Gastroesophageal sphincter (tissue), 4 donors: ENCODE measurements at regions not wholly inside any gene's neighbourhood (a gene's known extent, or its start where the extent isn't known, plus 50 kb on each side); places are given as distances from the start of the nearest gene placed in this dataset.

Experiments
- ATAC-seq: fragments of 150-250 bp; one replicate; pipeline ENCODE4 v1.9.1; 2016; ENCODE audit warnings: mild to moderate bottlenecking, moderate library complexity
- H3K27ac ChIP-seq, 4 donors: fragments of 200-600 bp; sonication (generic) in 3 of 4; 1 replicate in 3 of 4; 2 replicates in 1 of 4; pipeline ENCODE4 v1.5.1; 2016 to 2019
- H3K27me3 ChIP-seq: fragments of 200-600 bp; sonication (generic); one replicate; pipeline ENCODE4 v1.5.1; 2019
- H3K36me3 ChIP-seq, 2 donors: fragments of 200-600 bp; sonication (generic); one replicate each; pipeline ENCODE4 v1.5.1; 2019; ENCODE audit warnings: control low read depth in 1 of 2
- H3K4me1 ChIP-seq, 3 donors: fragments of 200-600 bp; sonication (generic); 1 replicate in 2 of 3; 2 replicates in 1 of 3; pipeline ENCODE4 v1.5.1; 2016 to 2019; ENCODE audit warnings: control low read depth in 2 of 3
- H3K4me3 ChIP-seq, 2 donors: fragments of 200-600 bp; sonication (generic); one replicate each; pipeline ENCODE4 v1.5.1; 2019; ENCODE audit warnings: mild to moderate bottlenecking in 1 of 2, moderate library complexity in 1 of 2
- H3K9me3 ChIP-seq, 3 donors: fragments of 200-600 bp; sonication (generic); one replicate each; pipeline ENCODE4 v1.5.1; 2017 to 2019; ENCODE audit warnings: control low read depth in 2 of 3
- CTCF ChIP-seq, 4 experiments: fragments of 200-600 bp in 2 of 4; fragments of 450-650 bp in 2 of 4; sonication (generic) in 1 of 4; IDR thresholded peaks; one replicate each; pipeline ENCODE4 v1.5.1; 2017 to 2019; ENCODE audit warnings: antibody characterized with exemption in 4 of 4, mild to moderate bottlenecking in 2 of 4, moderate library complexity in 2 of 4
- EP300 ChIP-seq: sonication (generic); formaldehyde crosslinking; IDR thresholded peaks from one replicate; pipeline ENCODE4 v1.6.1; 2017; ENCODE audit warnings: antibody characterized with exemption, mild to moderate bottlenecking
- POLR2A ChIP-seq, 2 donors: fragments of 450-650 bp; IDR thresholded peaks; one replicate each; pipeline ENCODE4 v1.6.1; 2017; ENCODE audit warnings: antibody characterized with exemption in 2 of 2, mild to moderate bottlenecking in 2 of 2, moderate library complexity in 1 of 2
- POLR2AphosphoS5 ChIP-seq: sonication (generic); formaldehyde crosslinking; IDR thresholded peaks from one replicate; pipeline ENCODE4 v1.6.1; 2017; ENCODE audit warnings: antibody characterized with exemption
- WGBS, 2 donors: methylation state at CpG; one replicate each; pipeline ENCODE4 v1.1.5; 2018; ENCODE audit warnings: low coverage in 1 of 2; 5-methylcytosine and 5-hydroxymethylcytosine counted together

- Histone ChIP-seq H3K27ac (no peak overlapping the region), H3K4me3 (no peak overlapping the region), H3K4me1 (no peaks in the 10 kb centered on the region), H3K27me3 (peaks cover 77% of the 10 kb centered on the region), H3K36me3 (no peaks in the 10 kb centered on the region), H3K9me3 (peaks cover 0 to 8% (median 0%) of the 10 kb centered on the region in 3 donors)
- TF ChIP-seq POLR2A (IDR thresholded peaks at IDR 0.05) (no peak), CTCF (IDR thresholded peaks at IDR 0.05) (no peak), POLR2AphosphoS5 (no peak), EP300 (no peak)
- 78 to 84% methylated on average over 2 to 8 of the region's 10 CpGs for WGBS, 2 donors
- ATAC-seq: no peak
These were observed 298.1 kb downstream of the FOXL1 start for GRCh38 chr16:86876499-86876898.

GRCh38 chr16:86877108-86877507 lies 298.8 kb downstream of the FOXL1 start:
- ATAC-seq: no peak
- no peak overlapping the region for H3K27ac ChIP-seq
- no peaks in the 10 kb centered on the region for H3K36me3 ChIP-seq
- H3K4me1 ChIP-seq: peaks cover 0 to 2% (median 0%) of the 10 kb centered on the region in 3 donors
- H3K9me3 ChIP-seq: peaks cover 0 to 8% (median 0%) of the 10 kb centered on the region in 3 donors
- no peak for TF ChIP-seq EP300
- H3K27me3 ChIP-seq: peaks cover 81% of the 10 kb centered on the region
- no peak overlapping the region for H3K4me3 ChIP-seq
- WGBS, 2 donors: 56 to 75% methylated on average over 7 to 10 of the region's 10 CpGs

- Histone ChIP-seq H3K27ac (no peak overlapping the region), H3K36me3 (no peaks in the 10 kb centered on the region), H3K4me1 (peaks cover 0 to 9% (median 0%) of the 10 kb centered on the region in 3 donors), H3K4me3 (no peak overlapping the region), H3K9me3 (peaks cover 0 to 5% (median 0%) of the 10 kb centered on the region in 3 donors), H3K27me3 (peaks cover 81% of the 10 kb centered on the region)
- WGBS, 2 donors: 40% methylated on average over 2 of the region's 2 CpGs; no CpG with 5 or more reads in 1 of the 2 donors
- TF ChIP-seq EP300 (no peak), POLR2A (IDR thresholded peaks at IDR 0.05) (no peak), POLR2AphosphoS5 (no peak), CTCF (IDR thresholded peaks at IDR 0.05) (no peak)
- no peak for ATAC-seq
These were observed 299.5 kb downstream of the FOXL1 start for GRCh38 chr16:86877835-86878234.

GRCh38 chr16:86878236-86879080 lies 300.1 kb downstream of the FOXL1 start:
- WGBS, 2 donors: 33 to 52% methylated on average over 5 to 8 of the region's 38 CpGs
- Histone ChIP-seq H3K27ac (no peak overlapping the region), H3K36me3 (no peaks in the 10 kb centered on the region), H3K4me3 (no peak overlapping the region), H3K9me3 (no peaks in the 10 kb centered on the region), H3K4me1 (peaks cover 0 to 11% (median 0%) of the 10 kb centered on the region in 3 donors), H3K27me3 (peaks cover 75% of the 10 kb centered on the region)
- no peak for TF ChIP-seq EP300
- TF ChIP-seq CTCF (IDR thresholded peaks at IDR 0.05): no peak
- TF ChIP-seq POLR2A (IDR thresholded peaks at IDR 0.05): no peak
- no peak for TF ChIP-seq POLR2AphosphoS5
- ATAC-seq: no peak

GRCh38 chr16:86879268-86879667 lies 300.9 kb downstream of the FOXL1 start:
- no peak for ATAC-seq
- Histone ChIP-seq H3K4me3 (no peak overlapping the region), H3K27me3 (peaks cover 75% of the 10 kb centered on the region), H3K36me3 (no peaks in the 10 kb centered on the region), H3K4me1 (peaks cover 0 to 11% (median 0%) of the 10 kb centered on the region in 3 donors), H3K27ac (no peak overlapping the region), H3K9me3 (no peaks in the 10 kb centered on the region)
- TF ChIP-seq POLR2A (IDR thresholded peaks at IDR 0.05): no peak
- TF ChIP-seq POLR2AphosphoS5: no peak
- no peak for TF ChIP-seq EP300
- no peak for TF ChIP-seq CTCF (IDR thresholded peaks at IDR 0.05)
- 90 to 96% methylated on average over 2 to 7 of the region's 11 CpGs for WGBS, 2 donors
